CD4-positive, alpha-beta T cell (primary cell): ENCODE measurements at regions not wholly inside any gene's neighbourhood (a gene's known extent, or its start where the extent isn't known, plus 50 kb on each side); places are given as distances from the start of the nearest gene placed in this dataset.

Source experiments
- ATAC-seq: fragments of 200-7000 bp; cut with Tn5 transposase; one replicate; pipeline ENCODE4 v1.10.0; 2022; ENCODE audit warnings: mild to moderate bottlenecking; ENCODE audit not compliant: poor library complexity
- CTCF ChIA-PET: fragments of 350-600 bp; sonication (Branson Sonifier 250); formaldehyde crosslinking; loops from one replicate; lab custom pipeline; 2021; ENCODE audit warnings: antibody characterized with exemption, inconsistent platforms; lab: Charles Lee
- POLR2A ChIA-PET: fragments of 350-600 bp; sonication (Branson Sonifier 250); formaldehyde crosslinking; loops from one replicate; lab custom pipeline; 2021; ENCODE audit warnings: antibody characterized with exemption, inconsistent platforms; lab: Charles Lee
- DNase-seq, 14 experiments: peaks; one replicate each; pipeline ENCODE4 v3.0.0-alpha.2; 2013 to 2020; ENCODE audit warnings: mixed read lengths in 2 of 14
- H3K27ac ChIP-seq, 2 donors: one replicate each; pipeline versions ENCODE4 v1.5.1 to v1.7.0; 2013; ENCODE audit warnings: low read length in 2 of 2, low read depth in 1 of 2, mild to moderate bottlenecking in 1 of 2
- H3K27me3 ChIP-seq, 2 experiments: 1 replicate in 1 of 2; 2 replicates in 1 of 2; pipeline versions ENCODE4 v1.6.1 to v1.7.0; 2013; ENCODE audit warnings: low read length in 2 of 2, control low read depth in 1 of 2, mild to moderate bottlenecking in 1 of 2, moderate library complexity in 1 of 2; ENCODE audit not compliant: insufficient read depth in 2 of 2, control insufficient read depth in 1 of 2
- H3K36me3 ChIP-seq: one replicate; pipeline ENCODE4 v1.6.1; 2013; ENCODE audit warnings: low read length, control low read depth; ENCODE audit not compliant: insufficient read depth
- H3K4me1 ChIP-seq: one replicate; pipeline ENCODE4 v1.6.1; 2013; ENCODE audit warnings: low read length, control low read depth; ENCODE audit not compliant: insufficient read depth
- H3K4me3 ChIP-seq: one replicate; pipeline ENCODE4 v1.5.1; 2013; ENCODE audit warnings: mild to moderate bottlenecking, low read length, moderate library complexity
- H3K9me3 ChIP-seq, 2 experiments: 1 replicate in 1 of 2; 2 replicates in 1 of 2; pipeline versions ENCODE4 v1.6.1 to v1.7.0; 2013; ENCODE audit warnings: low read length in 2 of 2, mild to moderate bottlenecking in 2 of 2, control low read depth in 1 of 2, moderate library complexity in 1 of 2; ENCODE audit not compliant: control insufficient read depth in 1 of 2, insufficient read depth in 1 of 2
- H3K27ac Mint-ChIP-seq: one replicate; pipeline ENCODE4 v1.8.0; 2020; ENCODE audit warnings: mixed read lengths
- H3K27me3 Mint-ChIP-seq: one replicate; pipeline ENCODE4 v1.8.0; 2021; ENCODE audit warnings: mixed read lengths
- H3K36me3 Mint-ChIP-seq: one replicate; pipeline ENCODE4 v1.8.0; 2021; ENCODE audit warnings: low read depth, mixed read lengths
- H3K4me1 Mint-ChIP-seq: one replicate; pipeline ENCODE4 v1.8.0; 2021; ENCODE audit warnings: low read depth, mixed read lengths
- H3K4me3 Mint-ChIP-seq: one replicate; pipeline ENCODE4 v1.8.0; 2020; ENCODE audit warnings: mild to moderate bottlenecking, mixed read lengths
- H3K9me3 Mint-ChIP-seq: one replicate; pipeline ENCODE4 v1.8.0; 2020; ENCODE audit warnings: mixed read lengths
- intact Hi-C, 2 experiments: fragments of 100-400 bp; cut with DNase I in 1 of 2; cut with micrococcal nuclease in 1 of 2; formaldehyde crosslinking; loops; one replicate each; pipeline versions ENCODE4 v1.15.1 to v1.9.0; 2023 to 2025; cut with DNase I, micrococcal nuclease
- TF ChIP-seq, protein P1 (sequence below): fragments of 200-600 bp; IDR thresholded peaks from one replicate; pipeline ENCODE4 v1.8.0; 2022; ENCODE audit warnings: antibody characterized with exemption, mild to moderate bottlenecking

GRCh38 chr12:107519906-107520859 is 165.4 kb upstream of the PWP1 start:
- intact Hi-C loops = no loop called here
- CTCF ChIA-PET = no interaction called here

GRCh38 chr12:107521826-107522355 is 163.7 kb upstream of the PWP1 start:
- peaks cover 51% of the 10 kb centered on the region for H3K36me3 Mint-ChIP-seq

More at GRCh38 chr12:107519906-107520859, 165.4 kb upstream of the PWP1 start:
- ATAC-seq (no peak), DNase-seq (no peak)
- Mint-ChIP-seq H3K9me3 (peaks cover 11% of the 10 kb centered on the region), H3K27me3 (no peaks in the 10 kb centered on the region), H3K4me3 (no peak overlapping the region), H3K36me3 (peaks cover 57% of the 10 kb centered on the region), H3K4me1 (peaks cover 5% of the 10 kb centered on the region), H3K27ac (no peak overlapping the region)
- H3K9me3 ChIP-seq = peaks cover 0 to 4% of the 10 kb centered on the region in 2 experiments
- H3K27me3 ChIP-seq = no peaks in the 10 kb centered on the region
- H3K4me3 ChIP-seq = no peak overlapping the region
- no peak overlapping the region for H3K27ac ChIP-seq
- TF ChIP-seq, protein P1, sequence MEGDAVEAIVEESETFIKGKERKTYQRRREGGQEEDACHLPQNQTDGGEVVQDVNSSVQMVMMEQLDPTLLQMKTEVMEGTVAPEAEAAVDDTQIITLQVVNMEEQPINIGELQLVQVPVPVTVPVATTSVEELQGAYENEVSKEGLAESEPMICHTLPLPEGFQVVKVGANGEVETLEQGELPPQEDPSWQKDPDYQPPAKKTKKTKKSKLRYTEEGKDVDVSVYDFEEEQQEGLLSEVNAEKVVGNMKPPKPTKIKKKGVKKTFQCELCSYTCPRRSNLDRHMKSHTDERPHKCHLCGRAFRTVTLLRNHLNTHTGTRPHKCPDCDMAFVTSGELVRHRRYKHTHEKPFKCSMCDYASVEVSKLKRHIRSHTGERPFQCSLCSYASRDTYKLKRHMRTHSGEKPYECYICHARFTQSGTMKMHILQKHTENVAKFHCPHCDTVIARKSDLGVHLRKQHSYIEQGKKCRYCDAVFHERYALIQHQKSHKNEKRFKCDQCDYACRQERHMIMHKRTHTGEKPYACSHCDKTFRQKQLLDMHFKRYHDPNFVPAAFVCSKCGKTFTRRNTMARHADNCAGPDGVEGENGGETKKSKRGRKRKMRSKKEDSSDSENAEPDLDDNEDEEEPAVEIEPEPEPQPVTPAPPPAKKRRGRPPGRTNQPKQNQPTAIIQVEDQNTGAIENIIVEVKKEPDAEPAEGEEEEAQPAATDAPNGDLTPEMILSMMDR = no peak
- POLR2A ChIA-PET = no interaction called here
- peaks cover 25% of the 10 kb centered on the region for H3K36me3 ChIP-seq
- no peaks in the 10 kb centered on the region for H3K4me1 ChIP-seq

GRCh38 chr12:107522692-107523477 is 162.7 kb upstream of the PWP1 start:
- H3K4me1 Mint-ChIP-seq = no peaks in the 10 kb centered on the region
- DNase-seq (no peak), ATAC-seq (no peak)

More at GRCh38 chr12:107521826-107522355, 163.7 kb upstream of the PWP1 start:
- Mint-ChIP-seq H3K27ac (no peak overlapping the region), H3K4me1 (no peaks in the 10 kb centered on the region), H3K9me3 (peaks cover 11% of the 10 kb centered on the region), H3K4me3 (no peak overlapping the region), H3K27me3 (no peaks in the 10 kb centered on the region)
- TF ChIP-seq, protein P1 = no peak
- peaks cover 0 to 4% of the 10 kb centered on the region in 2 experiments for H3K9me3 ChIP-seq
- ATAC-seq (no peak), DNase-seq (no peak)
- H3K4me1 ChIP-seq = no peaks in the 10 kb centered on the region
- intact Hi-C loops = no loop called here
- H3K27ac ChIP-seq = no peak overlapping the region
- ChIA-PET POLR2A (no interaction called here), CTCF (no interaction called here)
- H3K27me3 ChIP-seq = no peaks in the 10 kb centered on the region
- no peak overlapping the region for H3K4me3 ChIP-seq
- peaks cover 25% of the 10 kb centered on the region for H3K36me3 ChIP-seq

More at GRCh38 chr12:107522692-107523477, 162.7 kb upstream of the PWP1 start:
- TF ChIP-seq, protein P1 = no peak
- ChIA-PET CTCF (interaction anchor here (1.1 kb wide), 1 partner anchor 11 kb away, joined by 3 read pairs; no protein-coding TSS in a partner anchor), POLR2A (no interaction called here)
- no peaks in the 10 kb centered on the region for H3K27me3 ChIP-seq
- H3K4me1 ChIP-seq = no peaks in the 10 kb centered on the region
- H3K9me3 ChIP-seq = peaks cover 0 to 4% of the 10 kb centered on the region in 2 experiments
- Mint-ChIP-seq H3K27ac (no peak overlapping the region), H3K27me3 (no peaks in the 10 kb centered on the region), H3K4me3 (no peak overlapping the region), H3K9me3 (peaks cover 11% of the 10 kb centered on the region), H3K36me3 (peaks cover 54% of the 10 kb centered on the region)
- no peak overlapping the region for H3K27ac ChIP-seq
- intact Hi-C loops = no loop called here
- no peak overlapping the region for H3K4me3 ChIP-seq
- peaks cover 25% of the 10 kb centered on the region for H3K36me3 ChIP-seq
